ENCODE measurements at regions not wholly inside any gene's neighbourhood (a gene's known extent, or its start where the extent isn't known, plus 50 kb on each side); places are given as distances from the start of the nearest gene placed in this dataset.

GRCh38 chr7:68679459-68680234 lies 918.6 kb upstream of the AUTS2 start:
- TF ChIP-seq CTCF (tag by site-specific recombination; IDR thresholded peaks at IDR 0.05) (no peak), ZNF704 (tag by site-specific recombination; IDR thresholded peaks at IDR 0.05) (no peak), ZNF37A (tag by site-specific recombination; IDR thresholded peaks at IDR 0.05) (no peak), GFI1B (tag by site-specific recombination; IDR thresholded peaks at IDR 0.05) (no peak), ZNF416 (tag by site-specific recombination; IDR thresholded peaks at IDR 0.05) (no peak), ZNF830 (tag by site-specific recombination; IDR thresholded peaks at IDR 0.05; ENCODE audit: low read depth) (no peak), MZF1 (tag by site-specific recombination; IDR thresholded peaks at IDR 0.05; ENCODE audit: borderline replicate concordance) (no peak)

All from HEK293 (cell line).